ENCODE measurements at regions not wholly inside any gene's neighbourhood (a gene's known extent, or its start where the extent isn't known, plus 50 kb on each side); places are given as distances from the start of the nearest gene placed in this dataset.
"Not testable (repeated sequence)": the region's sequence is repeated elsewhere in the genome, so short reads cannot be mapped to it uniquely, and the experiment has no call there.

DNA sequence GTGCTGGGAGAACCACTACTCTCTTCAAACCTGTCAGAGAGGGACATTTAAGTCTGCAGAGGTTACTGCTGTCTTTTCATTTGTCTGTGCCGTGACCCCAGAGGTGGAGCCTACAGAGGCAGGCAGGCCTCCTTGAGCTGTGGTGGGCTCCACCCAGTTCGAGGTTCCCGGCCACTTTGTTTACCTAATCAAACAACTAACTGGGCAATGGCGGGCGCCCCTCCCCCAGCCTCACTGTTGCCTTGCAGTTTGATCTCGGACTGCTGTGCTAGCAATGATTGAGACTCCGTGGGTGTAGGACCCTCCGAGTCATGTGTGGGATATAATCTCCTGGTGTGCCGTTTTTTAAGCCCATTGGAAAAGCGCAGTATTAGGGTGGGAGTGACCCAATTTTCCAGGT is 69.0 kb upstream of the KLHL4 start:
- not testable (repeated sequence) for H3K4me3 ChIP-seq (ENCODE audit: low read length); DNase-seq (ENCODE audit: low read depth, low spot score)

DNA sequence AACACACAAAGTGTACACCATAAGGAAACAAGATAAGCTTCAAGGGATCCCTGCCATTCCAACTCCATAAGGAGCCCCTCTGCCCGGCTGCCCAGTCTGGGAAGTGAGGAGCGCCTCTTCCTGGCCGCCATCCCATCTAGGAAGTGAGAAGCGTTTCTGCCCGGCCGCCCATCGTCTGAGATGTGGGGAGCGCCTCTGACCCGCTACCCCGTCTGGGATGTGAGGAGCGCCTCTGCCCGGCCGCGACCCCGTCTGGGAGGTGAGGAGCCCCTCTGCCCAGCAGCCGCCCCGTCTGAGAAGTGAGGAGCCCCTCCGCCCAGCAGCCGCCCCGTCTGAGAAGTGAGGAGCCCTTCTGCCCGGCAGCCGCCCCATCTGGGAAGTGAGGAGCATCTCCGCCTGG is 51.8 kb upstream of the KLHL4 start:
- not testable (repeated sequence) for H3K4me3 ChIP-seq (ENCODE audit: low read length); DNase-seq (ENCODE audit: low read depth, low spot score)
